ENCODE measurements at regions not wholly inside any gene's neighbourhood (a gene's known extent, or its start where the extent isn't known, plus 50 kb on each side); places are given as distances from the start of the nearest gene placed in this dataset.

GRCh38 chr12:91316161-91316906 is 133.7 kb upstream of the DCN start:
- TF ChIP-seq EZH2 (IDR thresholded peaks at IDR 0.05; ENCODE audit: borderline replicate concordance, low read length): no peak
- no peak for TF ChIP-seq CTCF (IDR thresholded peaks at IDR 0.05; ENCODE audit: low read length)
- Histone ChIP-seq H3F3A (ENCODE audit: insufficient read depth, low read length) (no peaks in the 10 kb centered on the region), H3K9ac (ENCODE audit: low read length) (no peak overlapping the region), H3K27me3 (ENCODE audit: insufficient read depth, low read length) (no peaks in the 10 kb centered on the region), H4K20me1 (ENCODE audit: insufficient read depth, low read length) (no peaks in the 10 kb centered on the region), H3K9me3 (ENCODE audit: low read length) (no peaks in the 10 kb centered on the region), H3K27ac (ENCODE audit: low read depth, low read length, poor library complexity, severe bottlenecking) (no peak overlapping the region), H2AFZ (ENCODE audit: low read length) (no peak overlapping the region), H3K79me2 (ENCODE audit: insufficient read depth, low read length) (no peaks in the 10 kb centered on the region), H3K4me2 (ENCODE audit: low read length) (no peak overlapping the region), H3K4me1 (ENCODE audit: insufficient read depth, low read length, severe bottlenecking) (no peaks in the 10 kb centered on the region), H3K4me3 (ENCODE audit: low read depth, low read length, poor library complexity, severe bottlenecking) (no peak overlapping the region), H3K36me3 (ENCODE audit: insufficient read depth, low read length) (no peaks in the 10 kb centered on the region), H3K9me2 (ENCODE audit: low read depth, low read length) (no peaks in the 10 kb centered on the region)

- no peaks in the 10 kb centered on the region for H3K27me3 ChIP-seq (ENCODE audit: insufficient read depth, low read length)
- H3K79me2 ChIP-seq (ENCODE audit: insufficient read depth, low read length): no peaks in the 10 kb centered on the region
- TF ChIP-seq EZH2 (IDR thresholded peaks at IDR 0.05; ENCODE audit: borderline replicate concordance, low read length) (no peak), CTCF (IDR thresholded peaks at IDR 0.05; ENCODE audit: low read length) (no peak)
- H3K4me2 ChIP-seq (ENCODE audit: low read length): no peak overlapping the region
- no peak overlapping the region for H2AFZ ChIP-seq (ENCODE audit: low read length)
- no peaks in the 10 kb centered on the region for H3K9me2 ChIP-seq (ENCODE audit: low read depth, low read length)
- no peaks in the 10 kb centered on the region for H3K9me3 ChIP-seq (ENCODE audit: low read length)
- no peak overlapping the region for H3K27ac ChIP-seq (ENCODE audit: low read depth, low read length, poor library complexity, severe bottlenecking)
- H4K20me1 ChIP-seq (ENCODE audit: insufficient read depth, low read length): no peaks in the 10 kb centered on the region
- H3K36me3 ChIP-seq (ENCODE audit: insufficient read depth, low read length): no peaks in the 10 kb centered on the region
- H3F3A ChIP-seq (ENCODE audit: insufficient read depth, low read length): no peaks in the 10 kb centered on the region
- H3K9ac ChIP-seq (ENCODE audit: low read length): no peak overlapping the region
- no peak overlapping the region for H3K4me3 ChIP-seq (ENCODE audit: low read depth, low read length, poor library complexity, severe bottlenecking)
- H3K4me1 ChIP-seq (ENCODE audit: insufficient read depth, low read length, severe bottlenecking): no peaks in the 10 kb centered on the region
These were observed 128.5 kb upstream of the DCN start for GRCh38 chr12:91311081-91311480.

GRCh38 chr12:91309450-91309849 is 126.8 kb upstream of the DCN start:
- Histone ChIP-seq H3K36me3 (ENCODE audit: insufficient read depth, low read length) (no peaks in the 10 kb centered on the region), H3K9ac (ENCODE audit: low read length) (no peak overlapping the region), H3K4me2 (ENCODE audit: low read length) (no peak overlapping the region)

More at GRCh38 chr12:91309450-91309849, 126.8 kb upstream of the DCN start:
- no peaks in the 10 kb centered on the region for H3K4me1 ChIP-seq (ENCODE audit: insufficient read depth, low read length, severe bottlenecking)
- no peak overlapping the region for H2AFZ ChIP-seq (ENCODE audit: low read length)
- no peaks in the 10 kb centered on the region for H3F3A ChIP-seq (ENCODE audit: insufficient read depth, low read length)
- H3K27me3 ChIP-seq (ENCODE audit: insufficient read depth, low read length): no peaks in the 10 kb centered on the region
- no peak overlapping the region for H3K27ac ChIP-seq (ENCODE audit: low read depth, low read length, poor library complexity, severe bottlenecking)
- H3K79me2 ChIP-seq (ENCODE audit: insufficient read depth, low read length): no peaks in the 10 kb centered on the region
- no peak overlapping the region for H3K4me3 ChIP-seq (ENCODE audit: low read depth, low read length, poor library complexity, severe bottlenecking)
- TF ChIP-seq EZH2 (IDR thresholded peaks at IDR 0.05; ENCODE audit: borderline replicate concordance, low read length) (no peak), CTCF (IDR thresholded peaks at IDR 0.05; ENCODE audit: low read length) (no peak)
- no peaks in the 10 kb centered on the region for H3K9me2 ChIP-seq (ENCODE audit: low read depth, low read length)
- no peaks in the 10 kb centered on the region for H4K20me1 ChIP-seq (ENCODE audit: insufficient read depth, low read length)
- H3K9me3 ChIP-seq (ENCODE audit: low read length): no peaks in the 10 kb centered on the region
